GM23338 (cell line): ENCODE measurements at regions not wholly inside any gene's neighbourhood (a gene's known extent, or its start where the extent isn't known, plus 50 kb on each side); places are given as distances from the start of the nearest gene placed in this dataset.

Experiments
- ATAC-seq: fragments of 200-7000 bp; cut with Tn5 transposase; 3 replicates; pipeline ENCODE4 v1.9.1; 2020
- DNase-seq: peaks from one replicate; pipeline ENCODE4 v3.0.0-alpha.2; 2015; ENCODE audit warnings: low spot score
- H2AFZ ChIP-seq: fragments of 200-600 bp; sonication (generic); 2 replicates; pipeline ENCODE4 v1.8.0; 2016; ENCODE audit warnings: antibody characterized with exemption, mild to moderate bottlenecking, moderate library complexity
- H3F3A ChIP-seq: fragments of 200-600 bp; sonication (generic); replicated peaks from 2 replicates; pipeline ENCODE4 v1.8.0; 2017; ENCODE audit warnings: antibody characterized with exemption, mixed run types, low read depth
- H3K27ac ChIP-seq: fragments of 200-600 bp; sonication (generic); 2 replicates; pipeline ENCODE4 v1.6.1; 2016; ENCODE audit warnings: low read depth
- H3K27me3 ChIP-seq: fragments of 200-600 bp; sonication (generic); 2 replicates; pipeline ENCODE4 v1.8.0; 2016; ENCODE audit warnings: mild to moderate bottlenecking, mixed run types, moderate library complexity; ENCODE audit not compliant: insufficient read depth
- H3K36me3 ChIP-seq: fragments of 200-600 bp; sonication (generic); 2 replicates; pipeline ENCODE4 v1.8.0; 2016; ENCODE audit warnings: mild to moderate bottlenecking; ENCODE audit not compliant: insufficient read depth
- H3K4me1 ChIP-seq: fragments of 200-600 bp; sonication (generic); 2 replicates; pipeline ENCODE4 v1.8.0; 2016; ENCODE audit warnings: mild to moderate bottlenecking, moderate library complexity; ENCODE audit not compliant: insufficient read depth
- H3K4me2 ChIP-seq: fragments of 200-600 bp; sonication (generic); 2 replicates; pipeline ENCODE4 v1.7.1; 2017; ENCODE audit warnings: mixed run types
- H3K4me3 ChIP-seq: fragments of 200-600 bp; sonication (generic); 2 replicates; pipeline ENCODE4 v1.6.1; 2016; ENCODE audit warnings: mixed run types
- H3K79me2 ChIP-seq: fragments of 200-600 bp; sonication (generic); replicated peaks from 2 replicates; pipeline ENCODE4 v1.8.0; 2017; ENCODE audit warnings: mild to moderate bottlenecking; ENCODE audit not compliant: insufficient read depth
- H3K9me2 ChIP-seq: fragments of 200-600 bp; sonication (generic); 2 replicates; pipeline ENCODE4 v1.8.0; 2017; ENCODE audit not compliant: insufficient read depth
- H4K20me1 ChIP-seq: fragments of 200-600 bp; sonication (generic); replicated peaks from 2 replicates; pipeline ENCODE4 v1.8.0; 2017; ENCODE audit warnings: mild to moderate bottlenecking; ENCODE audit not compliant: insufficient read depth
- H3K27ac Mint-ChIP-seq: 2 replicates; pipeline ENCODE4 v1.8.0; 2020; ENCODE audit warnings: inconsistent platforms, mild to moderate bottlenecking, moderate library complexity, mixed read lengths
- H3K27me3 Mint-ChIP-seq: 3 replicates; pipeline ENCODE4 v1.8.0; 2022; ENCODE audit warnings: low read depth, mild to moderate bottlenecking, moderate library complexity, mixed read lengths, inconsistent platforms; ENCODE audit not compliant: insufficient read depth, poor library complexity
- H3K36me3 Mint-ChIP-seq: 3 replicates; pipeline ENCODE4 v1.8.0; 2021; ENCODE audit warnings: low read depth, mild to moderate bottlenecking, inconsistent platforms, moderate library complexity, mixed read lengths
- H3K4me1 Mint-ChIP-seq: 3 replicates; pipeline ENCODE4 v1.8.0; 2020; ENCODE audit warnings: mild to moderate bottlenecking, inconsistent platforms, mixed read lengths
- H3K4me3 Mint-ChIP-seq: 3 replicates; pipeline ENCODE4 v1.8.0; 2021; ENCODE audit warnings: moderate library complexity, mild to moderate bottlenecking, inconsistent platforms, mixed read lengths
- H3K9me3 Mint-ChIP-seq: 3 replicates; pipeline ENCODE4 v1.8.0; 2020; ENCODE audit warnings: moderate library complexity, mild to moderate bottlenecking, inconsistent platforms, mixed read lengths
- JUNB ChIP-seq: IDR thresholded peaks from one replicate; pipeline ENCODE4 v1.6.1; 2016; ENCODE audit warnings: antibody characterized with exemption; ENCODE audit not compliant: unreplicated experiment
- STAT1 ChIP-seq: IDR thresholded peaks from one replicate; pipeline ENCODE4 v1.6.1; 2016; ENCODE audit warnings: antibody characterized with exemption; ENCODE audit not compliant: unreplicated experiment
- ZNF114 ChIP-seq: fragments of 250-450 bp; sonication (Bioruptor Pico); IDR thresholded peaks from 2 replicates; pipeline ENCODE4 v1.5.0; 2020; ENCODE audit warnings: mild to moderate bottlenecking, moderate library complexity
- ZNF462 ChIP-seq: fragments of 250-450 bp; sonication (Bioruptor Pico); IDR thresholded peaks from 2 replicates; pipeline ENCODE4 v1.5.0; 2020; ENCODE audit warnings: mild to moderate bottlenecking, moderate library complexity

- H3K27ac Mint-ChIP-seq, result no peak overlapping the region
Measured at GRCh38 chr7:25517906-25518305, 289.6 kb upstream of the NPVF start.

More at GRCh38 chr7:25517906-25518305, 289.6 kb upstream of the NPVF start:
- TF ChIP-seq ZNF462 (CRISPR knock-in tag) (no peak), STAT1 (no peak), ZNF114 (CRISPR knock-in tag) (no peak), JUNB (no peak)
- DNase-seq, result no peak
- no peaks in the 10 kb centered on the region for H3K4me1 ChIP-seq
- no peak overlapping the region for H3K4me3 ChIP-seq
- ATAC-seq, result peak; percentile 87
- Mint-ChIP-seq H3K36me3 (no peaks in the 10 kb centered on the region), H3K9me3 (no peaks in the 10 kb centered on the region), H3K4me1 (no peaks in the 10 kb centered on the region; the same call in 2 of the 3 replicates), H3K27me3 (no peaks in the 10 kb centered on the region), H3K4me3 (no peak overlapping the region)
- no peaks in the 10 kb centered on the region for H3K79me2 ChIP-seq
- no peak overlapping the region for H2AFZ ChIP-seq
- no peak overlapping the region for H3K27ac ChIP-seq
- H3K4me2 ChIP-seq, result no peak overlapping the region
- no peaks in the 10 kb centered on the region for H4K20me1 ChIP-seq
- no peaks in the 10 kb centered on the region for H3F3A ChIP-seq
- H3K27me3 ChIP-seq, result no peaks in the 10 kb centered on the region
- peaks cover 17% of the 10 kb centered on the region for H3K9me2 ChIP-seq
- no peaks in the 10 kb centered on the region for H3K36me3 ChIP-seq
